Astrocyte (in vitro differentiated cells and primary cell): ENCODE measurements at regions not wholly inside any gene's neighbourhood (a gene's known extent, or its start where the extent isn't known, plus 50 kb on each side); places are given as distances from the start of the nearest gene placed in this dataset.

ENCODE experiments used
- DNase-seq: peaks from one replicate; pipeline ENCODE4 v3.0.0-alpha.2; 2010; ENCODE audit warnings: low read depth
- FAIRE-seq: peaks from 2 replicates; lab custom pipeline; 2011; peaks lifted over from hg19 to GRCh38; lab: Jason Lieb, UNC
- H2AFZ ChIP-seq: 2 replicates; pipeline ENCODE4 v1.6.0; 2012; ENCODE audit warnings: low read depth, low read length, inconsistent platforms
- H3K27ac ChIP-seq: 2 replicates; pipeline ENCODE4 v1.5.1; 2011; ENCODE audit warnings: low read depth, low read length, inconsistent platforms
- H3K27me3 ChIP-seq: 2 replicates; pipeline ENCODE4 v1.6.0; 2011; ENCODE audit warnings: low read length, inconsistent platforms; ENCODE audit not compliant: insufficient read depth
- H3K36me3 ChIP-seq: 2 replicates; pipeline ENCODE4 v1.5.1; 2011; ENCODE audit warnings: low read length, inconsistent platforms; ENCODE audit not compliant: insufficient read depth
- H3K4me1 ChIP-seq: 2 replicates; pipeline ENCODE4 v1.5.1; 2011; ENCODE audit warnings: low read length, inconsistent platforms; ENCODE audit not compliant: insufficient read depth
- H3K4me2 ChIP-seq: 2 replicates; pipeline ENCODE4 v1.6.0; 2012; ENCODE audit warnings: low read length, inconsistent platforms
- H3K4me3 ChIP-seq: 2 replicates; pipeline ENCODE4 v1.5.1; 2011; ENCODE audit warnings: low read depth, mild to moderate bottlenecking, low read length, inconsistent platforms; ENCODE audit not compliant: insufficient read depth
- H3K79me2 ChIP-seq: 2 replicates; pipeline ENCODE4 v1.6.0; 2012; ENCODE audit warnings: mild to moderate bottlenecking, low read length, inconsistent platforms; ENCODE audit not compliant: insufficient read depth
- H3K9ac ChIP-seq: 2 replicates; pipeline ENCODE4 v1.6.0; 2012; ENCODE audit warnings: mild to moderate bottlenecking, low read length, inconsistent platforms
- H3K9me3 ChIP-seq: 2 replicates; pipeline ENCODE4 v1.5.1; 2012; ENCODE audit warnings: low read depth, mild to moderate bottlenecking, low read length, inconsistent platforms; ENCODE audit not compliant: insufficient read depth
- H4K20me1 ChIP-seq: 2 replicates; pipeline ENCODE4 v1.6.0; 2012; ENCODE audit warnings: low read length, inconsistent platforms; ENCODE audit not compliant: insufficient read depth
- H3K27ac Mint-ChIP-seq: one replicate; pipeline ENCODE4 v1.8.0; 2021; ENCODE audit warnings: mild to moderate bottlenecking, mixed read lengths; ENCODE audit not compliant: unreplicated experiment
- H3K27me3 Mint-ChIP-seq: one replicate; pipeline ENCODE4 v1.8.0; 2021; ENCODE audit warnings: low read depth, mixed read lengths; ENCODE audit not compliant: unreplicated experiment
- H3K36me3 Mint-ChIP-seq: one replicate; pipeline ENCODE4 v1.8.0; 2021; ENCODE audit warnings: low read depth, mixed read lengths; ENCODE audit not compliant: unreplicated experiment
- H3K4me1 Mint-ChIP-seq: one replicate; pipeline ENCODE4 v1.8.0; 2021; ENCODE audit warnings: low read depth, mixed read lengths; ENCODE audit not compliant: unreplicated experiment
- H3K4me3 Mint-ChIP-seq: one replicate; pipeline ENCODE4 v1.8.0; 2021; ENCODE audit warnings: mild to moderate bottlenecking, moderate library complexity, mixed read lengths; ENCODE audit not compliant: unreplicated experiment
- H3K9me3 Mint-ChIP-seq: one replicate; pipeline ENCODE4 v1.8.0; 2021; ENCODE audit warnings: mild to moderate bottlenecking, mixed read lengths; ENCODE audit not compliant: unreplicated experiment
- CTCF ChIP-seq: IDR thresholded peaks from 2 replicates; pipeline ENCODE4 v1.5.1; 2011; ENCODE audit warnings: low read depth, mild to moderate bottlenecking, inconsistent platforms, low read length, moderate library complexity; ENCODE audit not compliant: insufficient read depth
- EZH2 ChIP-seq: IDR thresholded peaks from 2 replicates; pipeline ENCODE4 v1.6.1; 2012; ENCODE audit warnings: mild to moderate bottlenecking, low read length, inconsistent platforms; ENCODE audit not compliant: insufficient read depth

GRCh38 chr16:50425044-50425443, 56.3 kb upstream of the BRD7 start:
- peaks cover 20% of the 10 kb centered on the region for H3K9me3 Mint-ChIP-seq
- H3K79me2 ChIP-seq = no peaks in the 10 kb centered on the region
- H3K4me2 ChIP-seq = no peak overlapping the region
- H3K36me3 Mint-ChIP-seq = no peaks in the 10 kb centered on the region
- H3K27ac Mint-ChIP-seq = no peak overlapping the region
- no peak overlapping the region for H3K9ac ChIP-seq
- H3K36me3 ChIP-seq = no peaks in the 10 kb centered on the region
- peaks cover 7% of the 10 kb centered on the region for H3K27me3 Mint-ChIP-seq
- no peaks in the 10 kb centered on the region for H3K9me3 ChIP-seq
- H3K27me3 ChIP-seq = peaks cover 9% of the 10 kb centered on the region
- no peak overlapping the region for H3K4me3 Mint-ChIP-seq
- no peak overlapping the region for H3K4me3 ChIP-seq
- no peaks in the 10 kb centered on the region for H3K4me1 ChIP-seq
- H2AFZ ChIP-seq = no peak overlapping the region
- H3K4me1 Mint-ChIP-seq = peaks cover 11% of the 10 kb centered on the region
- FAIRE-seq = no peak
- TF ChIP-seq EZH2 (no peak), CTCF (no peak)
- no peaks in the 10 kb centered on the region for H4K20me1 ChIP-seq
- no peak for DNase-seq
- H3K27ac ChIP-seq = no peak overlapping the region

- H3K4me2 ChIP-seq = no peak overlapping the region
- Mint-ChIP-seq H3K27ac (no peak overlapping the region), H3K9me3 (peaks cover 31% of the 10 kb centered on the region), H3K36me3 (no peaks in the 10 kb centered on the region), H3K4me1 (peaks cover 3% of the 10 kb centered on the region), H3K4me3 (no peak overlapping the region), H3K27me3 (peaks cover 7% of the 10 kb centered on the region)
- TF ChIP-seq EZH2 = no peak
- no peak for TF ChIP-seq CTCF
- no peaks in the 10 kb centered on the region for H3K4me1 ChIP-seq
- no peaks in the 10 kb centered on the region for H3K79me2 ChIP-seq
- H2AFZ ChIP-seq = no peak overlapping the region
- no peak overlapping the region for H3K27ac ChIP-seq
- no peak for DNase-seq
- FAIRE-seq = no peak
- no peaks in the 10 kb centered on the region for H3K9me3 ChIP-seq
- H3K4me3 ChIP-seq = no peak overlapping the region
- H4K20me1 ChIP-seq = no peaks in the 10 kb centered on the region
- peaks cover 9% of the 10 kb centered on the region for H3K27me3 ChIP-seq
- no peaks in the 10 kb centered on the region for H3K36me3 ChIP-seq
- H3K9ac ChIP-seq = no peak overlapping the region
These were observed 54.1 kb upstream of the BRD7 start for GRCh38 chr16:50422926-50423325.

- H3K27me3 ChIP-seq = peaks cover 9% of the 10 kb centered on the region
- H4K20me1 ChIP-seq = no peaks in the 10 kb centered on the region
- H2AFZ ChIP-seq = no peak overlapping the region
- no peaks in the 10 kb centered on the region for H3K4me1 ChIP-seq
- FAIRE-seq = no peak
- no peaks in the 10 kb centered on the region for H3K79me2 ChIP-seq
- peaks cover 42% of the 10 kb centered on the region for H3K9me3 Mint-ChIP-seq
- no peaks in the 10 kb centered on the region for H3K36me3 ChIP-seq
- no peak for DNase-seq
- H3K27ac ChIP-seq = no peak overlapping the region
- no peak for TF ChIP-seq CTCF
- no peak for TF ChIP-seq EZH2
- no peaks in the 10 kb centered on the region for H3K4me1 Mint-ChIP-seq
- H3K9ac ChIP-seq = no peak overlapping the region
- H3K27me3 Mint-ChIP-seq = peaks cover 6% of the 10 kb centered on the region
- H3K9me3 ChIP-seq = no peaks in the 10 kb centered on the region
- H3K36me3 Mint-ChIP-seq = no peaks in the 10 kb centered on the region
- no peak overlapping the region for H3K4me3 Mint-ChIP-seq
- no peak overlapping the region for H3K4me2 ChIP-seq
- H3K4me3 ChIP-seq = no peak overlapping the region
- no peak overlapping the region for H3K27ac Mint-ChIP-seq
These were observed 50.3 kb upstream of the BRD7 start for GRCh38 chr16:50419116-50419515.
